ENCODE measurements at regions not wholly inside any gene's neighbourhood (a gene's known extent, or its start where the extent isn't known, plus 50 kb on each side); places are given as distances from the start of the nearest gene placed in this dataset.

DNA sequence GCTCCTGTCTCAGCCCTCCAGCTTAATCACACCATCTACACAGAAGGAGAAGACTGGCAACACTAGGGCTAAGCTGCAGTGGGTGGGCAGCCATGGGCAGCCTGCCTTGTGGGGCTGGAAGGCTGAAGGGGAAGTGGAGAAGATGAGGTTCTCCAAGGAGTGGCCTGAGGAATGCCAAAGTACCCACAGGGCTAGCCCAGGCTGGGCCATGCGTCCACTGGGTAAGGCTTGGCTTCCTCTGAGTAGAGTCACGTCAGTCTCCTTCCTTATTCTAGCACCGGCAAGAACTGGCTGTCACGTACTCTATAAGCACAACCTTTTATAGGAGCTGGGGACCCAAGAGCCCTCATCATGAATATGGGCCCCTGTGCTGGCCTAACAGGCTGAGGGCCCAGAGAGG lies 110.6 kb upstream of the SIRPA start:
- no peak for DNase-seq

GRCh38 chr20:1783245-1783644 lies 112.0 kb upstream of the SIRPA start:
- DNase-seq = no peak

DNA sequence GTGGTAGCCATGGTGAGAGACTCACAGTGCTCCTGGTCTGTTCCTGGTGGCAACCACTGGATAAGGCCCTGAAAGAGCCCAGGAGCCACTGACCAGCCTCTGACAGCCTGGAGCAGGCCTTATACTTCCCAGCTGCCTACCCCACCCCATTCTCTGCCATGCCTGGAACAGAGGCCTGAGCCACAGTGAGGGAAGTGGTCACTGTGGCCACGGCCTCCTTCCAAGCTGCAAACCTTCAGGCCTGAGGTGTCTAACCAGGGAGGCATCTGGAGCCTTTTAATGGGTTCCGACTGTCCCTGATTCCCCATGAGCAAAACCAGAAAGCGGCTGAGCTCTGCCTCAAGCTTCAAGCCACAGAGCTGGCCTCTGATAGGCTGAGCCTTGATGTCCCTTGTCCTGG lies 113.0 kb upstream of the SIRPA start:
- no peak for DNase-seq

DNA sequence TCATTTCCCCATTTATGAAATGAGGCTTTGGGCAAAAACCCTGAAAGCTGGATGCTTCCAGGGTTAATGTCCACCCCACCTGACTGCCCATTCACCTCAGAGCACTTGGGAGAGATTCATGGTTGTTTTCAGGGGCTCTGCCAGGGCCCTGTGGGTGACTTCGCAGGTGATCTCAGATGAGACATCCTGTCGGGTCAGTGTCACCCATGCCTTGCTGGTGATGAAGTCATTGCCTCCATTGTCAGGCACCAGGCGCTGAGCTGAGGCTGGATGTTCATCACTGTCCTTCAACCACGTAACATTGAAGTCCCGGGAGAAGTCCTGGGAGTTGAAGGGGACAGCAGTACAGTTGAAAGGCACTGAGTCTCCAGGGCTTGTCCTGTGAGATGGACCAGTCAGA lies 115.6 kb upstream of the SIRPA start:
- DNase-seq = no peak

- DNase-seq = no peak
These were observed 116.9 kb upstream of the SIRPA start for GRCh38 chr20:1778338-1778737.

GRCh38 chr20:1777476-1777820 lies 117.8 kb upstream of the SIRPA start:
- no peak for DNase-seq

DNA sequence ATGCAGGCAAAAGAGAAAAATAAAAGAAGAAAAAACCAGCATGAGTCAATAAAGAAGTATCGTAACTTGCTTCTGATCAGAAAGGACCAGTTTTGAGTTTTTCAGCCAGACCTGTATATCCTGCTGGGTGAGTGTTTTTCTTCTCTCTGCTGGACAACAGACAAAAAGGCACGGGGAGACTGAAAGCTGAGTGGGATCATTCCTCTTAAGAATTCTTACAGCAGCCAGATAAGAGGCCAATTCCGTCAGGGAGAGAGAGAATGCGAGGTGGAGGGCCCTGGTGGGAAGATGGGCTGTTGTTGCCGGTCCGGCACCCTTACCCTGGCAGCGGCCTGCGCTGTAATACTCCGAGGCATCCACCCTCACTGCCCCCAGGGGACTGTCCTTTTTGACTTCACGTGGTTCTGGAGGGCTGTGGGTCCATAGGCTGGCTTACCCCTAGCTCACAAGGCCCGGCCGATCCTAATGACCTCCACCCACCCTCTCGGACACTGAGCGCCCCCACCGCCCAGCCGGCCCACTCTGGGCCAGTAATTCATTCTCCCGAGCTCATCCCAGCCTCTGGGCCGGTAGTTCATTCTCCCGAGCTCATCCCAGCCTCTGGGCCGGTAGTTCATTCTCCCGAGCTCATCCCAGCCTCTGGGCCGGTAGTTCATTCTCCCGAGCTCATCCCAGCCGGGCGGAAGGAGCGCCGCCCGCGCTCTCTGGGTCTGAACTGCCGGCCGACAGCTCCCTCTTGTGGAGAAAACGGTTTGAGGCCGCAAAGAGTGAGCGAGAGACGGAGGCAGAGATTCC lies 118.3 kb upstream of the SIRPA start:
- DNase-seq = peak; percentile 85

GRCh38 chr20:1775117-1775516 lies 117.5 kb upstream of the SIRPG start:
- DNase-seq = no peak

DNA sequence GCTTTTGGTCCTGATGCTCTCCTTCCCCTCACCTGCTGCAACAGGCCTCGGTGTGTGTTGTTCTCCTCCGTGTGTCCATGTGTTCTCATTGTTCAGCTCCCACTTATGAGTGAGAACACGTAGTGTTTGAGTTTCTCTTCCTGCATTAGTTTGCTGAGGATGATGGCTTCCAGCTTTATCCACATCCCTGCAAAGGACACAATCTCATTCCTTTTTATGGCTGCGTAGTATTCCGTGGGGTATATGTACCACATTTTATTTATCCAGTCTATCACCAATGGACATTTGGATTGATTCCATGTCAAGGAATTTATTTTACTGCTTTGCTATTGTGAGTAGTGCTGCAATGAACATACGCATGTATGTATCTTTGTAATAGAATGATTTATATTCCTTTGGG lies 116.9 kb upstream of the SIRPG start:
- no peak for DNase-seq

GRCh38 chr20:1773816-1774215 lies 116.2 kb upstream of the SIRPG start:
- no peak for DNase-seq

GRCh38 chr20:1769491-1769890 lies 111.9 kb upstream of the SIRPG start:
- DNase-seq = no peak

- no peak for DNase-seq
These were observed 109.2 kb upstream of the SIRPG start for GRCh38 chr20:1766731-1767130.

- DNase-seq = peak; percentile 62
These were observed 106.8 kb upstream of the SIRPG start for GRCh38 chr20:1764136-1765033.

- DNase-seq = no peak
These were observed 104.0 kb upstream of the SIRPG start for GRCh38 chr20:1761598-1761997.

DNA sequence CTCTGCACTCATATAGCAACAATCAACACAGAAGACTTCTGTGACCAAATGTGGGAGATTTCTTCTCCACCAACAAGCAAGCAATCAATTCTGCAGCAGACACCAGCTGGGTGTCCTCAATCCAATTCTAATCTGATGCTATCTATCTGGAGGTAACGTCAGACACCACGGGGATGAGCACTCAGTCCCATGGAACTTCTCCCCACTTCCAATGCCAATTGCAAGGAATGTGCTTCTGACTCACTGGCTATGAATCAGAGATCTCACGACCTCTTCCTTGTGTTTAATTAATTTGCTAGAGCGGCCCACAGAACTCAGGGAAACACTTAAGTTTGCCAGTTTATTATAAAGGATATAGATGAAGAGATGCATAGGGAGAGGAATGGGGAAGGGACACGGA lies 103.5 kb upstream of the SIRPG start:
- no peak for DNase-seq

GRCh38 chr20:1758765-1759164 lies 101.2 kb upstream of the SIRPG start:
- DNase-seq = no peak

- no peak for DNase-seq
These were observed 100.3 kb upstream of the SIRPG start for GRCh38 chr20:1757606-1758512.

DNA sequence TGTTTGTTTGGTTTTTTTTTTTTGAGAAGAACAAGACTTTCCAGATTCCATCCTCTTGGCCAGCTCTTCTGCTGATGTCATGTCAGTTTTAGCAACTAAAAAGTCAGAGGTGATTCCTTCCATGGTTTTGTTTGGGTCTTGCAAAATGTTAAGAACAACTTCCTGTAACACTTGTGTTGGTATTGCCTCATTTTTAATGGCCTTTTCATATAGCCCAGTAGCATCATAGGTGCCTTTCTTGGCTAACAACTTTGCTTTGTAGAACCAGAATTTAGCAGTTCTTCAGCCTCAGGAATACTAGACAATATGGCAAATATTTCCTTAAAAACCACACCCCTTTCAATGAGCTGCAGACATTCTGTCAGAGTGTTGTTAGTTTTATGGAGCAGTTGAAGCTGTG lies 99.5 kb upstream of the SIRPG start:
- no peak for DNase-seq

GRCh38 chr20:1754749-1755148 lies 97.2 kb upstream of the SIRPG start:
- no peak for DNase-seq

- no peak for DNase-seq
These were observed 96.7 kb upstream of the SIRPG start for GRCh38 chr20:1754306-1754705.

DNA sequence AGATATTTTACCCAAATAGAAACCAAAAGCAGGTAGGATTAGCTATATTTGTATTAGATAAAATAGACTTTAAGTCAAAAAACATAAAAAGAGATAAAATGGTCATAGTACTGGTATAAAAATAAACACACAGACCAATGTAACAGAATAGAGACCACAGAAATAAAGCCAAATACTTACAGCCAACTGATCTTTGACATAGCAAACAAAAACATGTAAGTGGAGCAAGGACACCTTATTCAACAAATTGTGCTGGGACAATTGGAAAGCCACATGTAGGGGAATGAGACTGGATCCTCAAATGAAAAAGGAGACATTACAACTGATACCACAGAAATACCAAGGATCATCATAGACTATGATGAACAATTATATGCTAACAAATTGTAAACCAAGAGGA lies 94.5 kb upstream of the SIRPG start:
- DNase-seq = no peak

DNA sequence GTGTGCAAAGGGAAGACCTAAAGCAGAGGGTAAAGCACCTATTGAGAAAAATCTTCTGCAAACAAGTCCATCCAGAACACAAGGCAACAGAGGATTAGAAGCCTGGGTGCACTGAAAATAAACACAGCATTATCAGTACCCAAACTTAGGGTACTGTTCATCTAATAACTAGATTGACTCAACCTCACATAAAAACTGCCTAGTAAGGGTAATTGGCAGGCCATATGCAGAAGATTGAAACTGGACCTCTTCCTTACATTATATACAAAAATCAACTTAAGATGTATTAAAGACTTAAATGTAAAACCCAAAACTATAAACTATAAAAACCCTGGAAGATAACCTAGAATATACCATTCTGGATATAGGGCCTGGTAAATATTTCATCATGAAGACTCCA lies 91.2 kb upstream of the SIRPG start:
- no peak for DNase-seq

DNA sequence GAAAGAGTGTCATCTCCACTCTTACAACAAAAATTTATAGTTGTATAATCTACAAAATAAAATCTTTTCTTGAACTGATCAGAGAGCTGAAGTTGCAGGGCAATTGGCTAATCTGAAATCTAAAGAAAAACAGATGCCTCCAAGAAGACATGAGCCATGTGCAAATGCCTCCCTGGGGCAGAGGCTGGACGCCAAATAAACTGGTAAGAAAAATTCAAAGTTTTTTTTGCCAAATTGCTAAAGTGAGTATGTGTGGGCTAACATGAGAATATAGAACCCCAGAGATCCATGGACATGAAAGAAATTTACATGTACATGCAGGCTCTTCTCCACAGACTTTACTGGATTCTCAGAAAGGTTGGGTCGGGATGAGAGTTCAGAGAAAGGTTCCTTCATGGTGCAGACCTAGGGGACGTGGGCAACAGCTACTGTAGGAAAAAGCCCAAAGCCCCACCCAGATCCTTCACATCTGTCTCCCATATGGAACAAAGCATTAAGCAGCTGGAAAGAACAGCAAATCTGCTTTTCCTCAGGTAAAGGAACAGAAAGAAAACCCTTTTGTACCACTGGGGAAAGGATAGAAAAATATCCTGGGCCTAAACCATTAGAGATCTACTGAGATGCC lies 90.5 kb upstream of the SIRPG start:
- no peak for DNase-seq

Measured in stimulated activated CD4-positive, alpha-beta T cell treated with anti-CD3 and anti-CD28 coated beads, Interleukin-12 subunit alpha, Interleukin-12 subunit beta, amount 100 ng/mL, for 4 hours (primary cell).